ENCODE measurements at regions not wholly inside any gene's neighbourhood (a gene's known extent, or its start where the extent isn't known, plus 50 kb on each side); places are given as distances from the start of the nearest gene placed in this dataset.

GRCh38 chr6:151753581-151753980, 53.9 kb upstream of the ESR1 start:
- FAIRE-seq (no peak), DNase-seq (ENCODE audit: insufficient read length, low spot score) (no peak)

GRCh38 chr6:151757506-151757955, 50.0 kb upstream of the ESR1 start:
- no peak for FAIRE-seq
- no peak for DNase-seq (ENCODE audit: insufficient read length, low spot score)
